Caco-2 (cell line): ENCODE measurements at regions not wholly inside any gene's neighbourhood (a gene's known extent, or its start where the extent isn't known, plus 50 kb on each side); places are given as distances from the start of the nearest gene placed in this dataset.

ENCODE experiments used
- BruUV-seq: library from RNA; stranded (reverse); fragments of 400-500 nt; replicated peaks from 2 replicates; lab custom pipeline; 2021; lab: Mats Ljungman, UMichigan
- CTCF ChIA-PET: fragments of 300-600 bp; sonication (Branson Sonifier 250); formaldehyde crosslinking; loops from one replicate; lab custom pipeline; 2022; ENCODE audit warnings: antibody characterized with exemption; lab: Charles Lee
- POLR2A ChIA-PET: fragments of 300-600 bp; sonication (Branson Sonifier 250); formaldehyde crosslinking; loops from one replicate; lab custom pipeline; 2022; ENCODE audit warnings: antibody characterized with exemption; lab: Charles Lee
- DNase-seq, 2 experiments: peaks; one replicate each; pipeline versions ENCODE4 v3.0.0 to v3.0.0-alpha.2; 2020 to 2022
- H3K27me3 ChIP-seq: replicated peaks from 2 replicates; pipeline ENCODE4 v1.6.0; 2011; ENCODE audit warnings: low read length; ENCODE audit not compliant: control insufficient read depth, insufficient read depth
- H3K36me3 ChIP-seq: 2 replicates; pipeline ENCODE4 v1.5.1; 2011; ENCODE audit warnings: low read length; ENCODE audit not compliant: control insufficient read depth, insufficient read depth
- H3K4me1 ChIP-seq: fragments of 250-450 bp; sonication (Bioruptor Pico); 2 replicates; pipeline ENCODE4 v1.5.1; 2020; ENCODE audit warnings: mild to moderate bottlenecking
- H3K4me3 ChIP-seq: 2 replicates; pipeline ENCODE4 v1.5.1; 2011; ENCODE audit warnings: low read depth, mild to moderate bottlenecking, control low read depth, low read length
- H3K9me3 ChIP-seq: fragments of 250-450 bp; sonication (Bioruptor Pico); 2 replicates; pipeline ENCODE4 v1.5.1; 2020; ENCODE audit warnings: mild to moderate bottlenecking, moderate library complexity
- H3K27ac Mint-ChIP-seq: one replicate; pipeline ENCODE4 v1.8.0; 2022; ENCODE audit warnings: mixed read lengths; ENCODE audit not compliant: unreplicated experiment
- H3K27me3 Mint-ChIP-seq: one replicate; pipeline ENCODE4 v1.8.0; 2022; ENCODE audit warnings: mixed read lengths; ENCODE audit not compliant: insufficient read depth, unreplicated experiment
- H3K36me3 Mint-ChIP-seq: one replicate; pipeline ENCODE4 v1.8.0; 2022; ENCODE audit warnings: mild to moderate bottlenecking, mixed read lengths; ENCODE audit not compliant: insufficient read depth, unreplicated experiment
- H3K4me1 Mint-ChIP-seq: one replicate; pipeline ENCODE4 v1.8.0; 2022; ENCODE audit warnings: low read depth, mixed read lengths; ENCODE audit not compliant: unreplicated experiment
- H3K4me3 Mint-ChIP-seq: one replicate; pipeline ENCODE4 v1.8.0; 2022; ENCODE audit warnings: mild to moderate bottlenecking, moderate library complexity, mixed read lengths; ENCODE audit not compliant: unreplicated experiment
- H3K9me3 Mint-ChIP-seq: one replicate; pipeline ENCODE4 v1.8.0; 2022; ENCODE audit warnings: mixed read lengths; ENCODE audit not compliant: unreplicated experiment
- CTCF ChIP-seq, 2 experiments: fragments of 200-600 bp in 1 of 2; IDR thresholded peaks; 1 replicate in 1 of 2; 2 replicates in 1 of 2; pipeline versions ENCODE4 v1.5.1 to v1.8.0; 2011 to 2022; ENCODE audit warnings: antibody characterized with exemption in 1 of 2, control low read depth in 1 of 2, inconsistent platforms in 1 of 2, low read depth in 1 of 2, low read length in 1 of 2, mild to moderate bottlenecking in 1 of 2, moderate library complexity in 1 of 2; ENCODE audit not compliant: insufficient read depth in 1 of 2, severe bottlenecking in 1 of 2, unreplicated experiment in 1 of 2
- intact Hi-C: fragments of 100-400 bp; cut with micrococcal nuclease; formaldehyde crosslinking; loops from one replicate; pipeline ENCODE4 v1.10.0; 2022; ENCODE audit not compliant: unreplicated experiment

- CTCF ChIA-PET: interaction anchor here (1.5 kb wide), 1 partner anchor 114 kb away, joined by 3 read pairs; no protein-coding TSS in a partner anchor
- H3K4me3 Mint-ChIP-seq: no peak overlapping the region
Observed at GRCh38 chr5:39578887-39579497, 154.2 kb upstream of the DAB2 start.

GRCh38 chr5:39577529-39577928 lies 152.7 kb upstream of the DAB2 start:
- no peak overlapping the region for H3K27ac Mint-ChIP-seq
- no peak overlapping the region for H3K4me3 Mint-ChIP-seq
- Histone ChIP-seq H3K36me3 (no peaks in the 10 kb centered on the region), H3K27me3 (no peaks in the 10 kb centered on the region), H3K4me1 (peaks cover 13% of the 10 kb centered on the region), H3K4me3 (no peak overlapping the region), H3K9me3 (no peaks in the 10 kb centered on the region)
- H3K27me3 Mint-ChIP-seq: no peaks in the 10 kb centered on the region
- no peak for TF ChIP-seq CTCF (IDR thresholded peaks at IDR 0.05; ENCODE audit: insufficient read depth in 1 of 2, low read depth in 1 of 2, low read length in 1 of 2, severe bottlenecking in 1 of 2, unreplicated experiment in 1 of 2)
- no peak for DNase-seq
- peaks cover 13% of the 10 kb centered on the region for H3K4me1 Mint-ChIP-seq
- no peaks in the 10 kb centered on the region for H3K9me3 Mint-ChIP-seq
- POLR2A ChIA-PET: no interaction called here
- intact Hi-C loops: loop anchor here (5.0 kb wide), 1 partner anchor 370 kb away; no protein-coding TSS in a partner anchor
- H3K36me3 Mint-ChIP-seq: no peaks in the 10 kb centered on the region
- BruUV-seq: no TSS peak
- CTCF ChIA-PET: no interaction called here

More at GRCh38 chr5:39578887-39579497, 154.2 kb upstream of the DAB2 start:
- H3K4me1 Mint-ChIP-seq: peaks cover 13% of the 10 kb centered on the region
- no peaks in the 10 kb centered on the region for H3K36me3 Mint-ChIP-seq
- Histone ChIP-seq H3K4me1 (peaks cover 13% of the 10 kb centered on the region), H3K4me3 (no peak overlapping the region), H3K36me3 (no peaks in the 10 kb centered on the region), H3K9me3 (no peaks in the 10 kb centered on the region), H3K27me3 (no peaks in the 10 kb centered on the region)
- no peaks in the 10 kb centered on the region for H3K27me3 Mint-ChIP-seq
- intact Hi-C loops: loop anchor here (1.0 to 5.0 kb wide), 6 partner anchors 20 to 1158 kb away; no protein-coding TSS in a partner anchor
- no TSS peak for BruUV-seq
- POLR2A ChIA-PET: no interaction called here
- peak; percentile 39 to 72 for TF ChIP-seq CTCF (IDR thresholded peaks at IDR 0.05; ENCODE audit: insufficient read depth in 1 of 2, low read depth in 1 of 2, low read length in 1 of 2, severe bottlenecking in 1 of 2, unreplicated experiment in 1 of 2)
- H3K27ac Mint-ChIP-seq: peak overlapping the region; percentile 16
- DNase-seq: no peak
- no peaks in the 10 kb centered on the region for H3K9me3 Mint-ChIP-seq

- H3K27me3 ChIP-seq: no peaks in the 10 kb centered on the region
- H3K4me3 ChIP-seq: no peak overlapping the region
- Mint-ChIP-seq H3K27ac (no peak overlapping the region), H3K9me3 (no peaks in the 10 kb centered on the region), H3K4me1 (no peaks in the 10 kb centered on the region), H3K36me3 (no peaks in the 10 kb centered on the region), H3K27me3 (no peaks in the 10 kb centered on the region), H3K4me3 (no peak overlapping the region)
- no peaks in the 10 kb centered on the region for H3K36me3 ChIP-seq
- H3K4me1 ChIP-seq: peaks cover 11% of the 10 kb centered on the region; the same call in 1 of the 2 replicates
- ChIA-PET POLR2A (no interaction called here), CTCF (no interaction called here)
- peak; percentile 69 to 70 for TF ChIP-seq CTCF (IDR thresholded peaks at IDR 0.05; ENCODE audit: insufficient read depth in 1 of 2, low read depth in 1 of 2, low read length in 1 of 2, severe bottlenecking in 1 of 2, unreplicated experiment in 1 of 2)
- no TSS peak for BruUV-seq
- intact Hi-C loops: loop anchor here (1.0 to 5.0 kb wide), 4 partner anchors 194 to 421 kb away; no protein-coding TSS in a partner anchor
- H3K9me3 ChIP-seq: no peaks in the 10 kb centered on the region
- peak in 1 of 2 experiments; percentile 34 for DNase-seq
Observed at GRCh38 chr5:39570403-39571027, 145.7 kb upstream of the DAB2 start.
